ENCODE measurements at regions not wholly inside any gene's neighbourhood (a gene's known extent, or its start where the extent isn't known, plus 50 kb on each side); places are given as distances from the start of the nearest gene placed in this dataset.

- Histone ChIP-seq H3K36me3 (ENCODE audit: control insufficient read depth in 1 of 2, insufficient read depth in 2 of 2, low read depth in 1 of 2, low read length in 2 of 2) (no peaks in the 10 kb centered on the region), H3K23ac (ENCODE audit: low read length in 2 of 2) (no peak overlapping the region), H3K79me1 (replicated peaks; ENCODE audit: low read length, poor library complexity, severe bottlenecking) (no peaks in the 10 kb centered on the region), H2AFZ (ENCODE audit: low read depth, low read length) (no peak overlapping the region), H2AK5ac (ENCODE audit: low read length, severe bottlenecking) (no peak overlapping the region), H3K18ac (ENCODE audit: low read depth in 1 of 2, low read length in 2 of 2) (no peak overlapping the region), H3K4me1 (ENCODE audit: control insufficient read depth, insufficient read depth, low read depth, low read length) (peaks cover 8% of the 10 kb centered on the region), H4K91ac (ENCODE audit: low read length) (no peak overlapping the region), H3K27ac (ENCODE audit: low read length, poor library complexity, severe bottlenecking) (peak overlapping the region; percentile 6), H2BK120ac (ENCODE audit: low read depth, low read length) (no peak overlapping the region), H3K9ac (ENCODE audit: low read length) (no peak overlapping the region), H2BK5ac (ENCODE audit: low read depth, low read length, poor library complexity, severe bottlenecking) (no peak overlapping the region), H3K4ac (ENCODE audit: low read depth in 1 of 2, low read length in 2 of 2) (no peak overlapping the region), H3K4me2 (ENCODE audit: low read length, poor library complexity, severe bottlenecking) (no peak overlapping the region), H2BK12ac (ENCODE audit: low read length in 2 of 2) (no peak overlapping the region), H3K9me3 (ENCODE audit: control insufficient read depth, low read length) (no peaks in the 10 kb centered on the region), H2BK15ac (ENCODE audit: low read depth, poor library complexity, severe bottlenecking) (no peak overlapping the region), H4K8ac (ENCODE audit: low read length) (no peak overlapping the region), H3K14ac (ENCODE audit: low read length in 2 of 2) (peak overlapping the region in 1 of 2 experiments; percentile 23), H3K4me3 (ENCODE audit: insufficient read depth in 1 of 2, low read depth in 1 of 2, low read length in 2 of 2) (no peak overlapping the region), H3K27me3 (ENCODE audit: control insufficient read depth in 1 of 2, insufficient read depth in 1 of 2, low read length in 2 of 2) (peaks cover 0 to 7% of the 10 kb centered on the region in 2 experiments)
- 69% methylated on average over 5 of the region's 5 CpGs for WGBS
- no peak for DNase-seq
These were observed 199.5 kb upstream of the UGT8 start for GRCh38 chr4:114399105-114399504.

- WGBS, result no CpG with 5 or more reads among the region's 1 CpG
- DNase-seq, result no peak
- no peak overlapping the region for H3K18ac ChIP-seq (ENCODE audit: low read depth in 1 of 2, low read length in 2 of 2)
- no peak overlapping the region for H2BK5ac ChIP-seq (ENCODE audit: low read depth, low read length, poor library complexity, severe bottlenecking)
- H4K8ac ChIP-seq (ENCODE audit: low read length), result no peak overlapping the region
- no peak overlapping the region for H3K9ac ChIP-seq (ENCODE audit: low read length)
- no peak overlapping the region for H4K91ac ChIP-seq (ENCODE audit: low read length)
- no peaks in the 10 kb centered on the region for H3K9me3 ChIP-seq (ENCODE audit: control insufficient read depth, low read length)
- H3K27ac ChIP-seq (ENCODE audit: low read length, poor library complexity, severe bottlenecking), result no peak overlapping the region
- no peak overlapping the region for H2BK120ac ChIP-seq (ENCODE audit: low read depth, low read length)
- H3K4me2 ChIP-seq (ENCODE audit: low read length, poor library complexity, severe bottlenecking), result no peak overlapping the region
- no peak overlapping the region for H3K4ac ChIP-seq (ENCODE audit: low read depth in 1 of 2, low read length in 2 of 2)
- H3K27me3 ChIP-seq (ENCODE audit: control insufficient read depth in 1 of 2, insufficient read depth in 1 of 2, low read length in 2 of 2), result peaks cover 0 to 9% of the 10 kb centered on the region in 2 experiments
- H2BK15ac ChIP-seq (ENCODE audit: low read depth, poor library complexity, severe bottlenecking), result no peak overlapping the region
- no peak overlapping the region for H3K14ac ChIP-seq (ENCODE audit: low read length in 2 of 2)
- H3K4me3 ChIP-seq (ENCODE audit: insufficient read depth in 1 of 2, low read depth in 1 of 2, low read length in 2 of 2), result no peak overlapping the region
- H2BK12ac ChIP-seq (ENCODE audit: low read length in 2 of 2), result no peak overlapping the region
- peaks cover 8% of the 10 kb centered on the region for H3K4me1 ChIP-seq (ENCODE audit: control insufficient read depth, insufficient read depth, low read depth, low read length)
- no peaks in the 10 kb centered on the region for H3K36me3 ChIP-seq (ENCODE audit: control insufficient read depth in 1 of 2, insufficient read depth in 2 of 2, low read depth in 1 of 2, low read length in 2 of 2)
- H2AK5ac ChIP-seq (ENCODE audit: low read length, severe bottlenecking), result no peak overlapping the region
- H3K23ac ChIP-seq (ENCODE audit: low read length in 2 of 2), result no peak overlapping the region
- H2AFZ ChIP-seq (ENCODE audit: low read depth, low read length), result no peak overlapping the region
- no peaks in the 10 kb centered on the region for H3K79me1 ChIP-seq (replicated peaks; ENCODE audit: low read length, poor library complexity, severe bottlenecking)
These were observed 198.1 kb upstream of the UGT8 start for GRCh38 chr4:114400531-114400930.

GRCh38 chr4:114401483-114401882, 197.1 kb upstream of the UGT8 start:
- H3K9me3 ChIP-seq (ENCODE audit: control insufficient read depth, low read length), result no peaks in the 10 kb centered on the region
- WGBS, result 43% methylated on average over 2 of the region's 2 CpGs
- H3K27me3 ChIP-seq (ENCODE audit: control insufficient read depth in 1 of 2, insufficient read depth in 1 of 2, low read length in 2 of 2), result peaks cover 0 to 8% of the 10 kb centered on the region in 2 experiments
- no peak overlapping the region for H3K4me3 ChIP-seq (ENCODE audit: insufficient read depth in 1 of 2, low read depth in 1 of 2, low read length in 2 of 2)
- H4K91ac ChIP-seq (ENCODE audit: low read length), result no peak overlapping the region
- H2BK5ac ChIP-seq (ENCODE audit: low read depth, low read length, poor library complexity, severe bottlenecking), result no peak overlapping the region
- H3K18ac ChIP-seq (ENCODE audit: low read depth in 1 of 2, low read length in 2 of 2), result no peak overlapping the region
- no peaks in the 10 kb centered on the region for H3K36me3 ChIP-seq (ENCODE audit: control insufficient read depth in 1 of 2, insufficient read depth in 2 of 2, low read depth in 1 of 2, low read length in 2 of 2)
- no peak overlapping the region for H2BK15ac ChIP-seq (ENCODE audit: low read depth, poor library complexity, severe bottlenecking)
- H3K14ac ChIP-seq (ENCODE audit: low read length in 2 of 2), result no peak overlapping the region
- H2BK12ac ChIP-seq (ENCODE audit: low read length in 2 of 2), result no peak overlapping the region
- H3K4ac ChIP-seq (ENCODE audit: low read depth in 1 of 2, low read length in 2 of 2), result no peak overlapping the region
- no peak overlapping the region for H3K9ac ChIP-seq (ENCODE audit: low read length)
- no peak overlapping the region for H3K23ac ChIP-seq (ENCODE audit: low read length in 2 of 2)
- no peak for DNase-seq
- H2AFZ ChIP-seq (ENCODE audit: low read depth, low read length), result no peak overlapping the region
- H3K79me1 ChIP-seq (replicated peaks; ENCODE audit: low read length, poor library complexity, severe bottlenecking), result no peaks in the 10 kb centered on the region
- no peak overlapping the region for H3K4me2 ChIP-seq (ENCODE audit: low read length, poor library complexity, severe bottlenecking)
- H2AK5ac ChIP-seq (ENCODE audit: low read length, severe bottlenecking), result no peak overlapping the region
- H3K4me1 ChIP-seq (ENCODE audit: control insufficient read depth, insufficient read depth, low read depth, low read length), result peaks cover 8% of the 10 kb centered on the region
- H4K8ac ChIP-seq (ENCODE audit: low read length), result no peak overlapping the region
- H2BK120ac ChIP-seq (ENCODE audit: low read depth, low read length), result no peak overlapping the region
- H3K27ac ChIP-seq (ENCODE audit: low read length, poor library complexity, severe bottlenecking), result no peak overlapping the region

GRCh38 chr4:114417214-114417613, 181.4 kb upstream of the UGT8 start:
- H3K36me3 ChIP-seq (ENCODE audit: control insufficient read depth in 1 of 2, insufficient read depth in 2 of 2, low read depth in 1 of 2, low read length in 2 of 2), result no peaks in the 10 kb centered on the region
- H3K23ac ChIP-seq (ENCODE audit: low read length in 2 of 2), result no peak overlapping the region
- no peak overlapping the region for H3K27ac ChIP-seq (ENCODE audit: low read length, poor library complexity, severe bottlenecking)
- no peak overlapping the region for H2BK15ac ChIP-seq (ENCODE audit: low read depth, poor library complexity, severe bottlenecking)
- no peak overlapping the region for H3K9ac ChIP-seq (ENCODE audit: low read length)
- H2BK120ac ChIP-seq (ENCODE audit: low read depth, low read length), result no peak overlapping the region
- H3K18ac ChIP-seq (ENCODE audit: low read depth in 1 of 2, low read length in 2 of 2), result no peak overlapping the region
- DNase-seq, result no peak
- no peaks in the 10 kb centered on the region for H3K9me3 ChIP-seq (ENCODE audit: control insufficient read depth, low read length)
- H2BK5ac ChIP-seq (ENCODE audit: low read depth, low read length, poor library complexity, severe bottlenecking), result no peak overlapping the region
- H2AFZ ChIP-seq (ENCODE audit: low read depth, low read length), result no peak overlapping the region
- no peak overlapping the region for H2BK12ac ChIP-seq (ENCODE audit: low read length in 2 of 2)
- no peak overlapping the region for H2AK5ac ChIP-seq (ENCODE audit: low read length, severe bottlenecking)
- no peak overlapping the region for H3K4me2 ChIP-seq (ENCODE audit: low read length, poor library complexity, severe bottlenecking)
- no peaks in the 10 kb centered on the region for H3K4me1 ChIP-seq (ENCODE audit: control insufficient read depth, insufficient read depth, low read depth, low read length)
- WGBS, result no CpG with 5 or more reads among the region's 1 CpG
- no peak overlapping the region for H4K8ac ChIP-seq (ENCODE audit: low read length)
- no peak overlapping the region for H4K91ac ChIP-seq (ENCODE audit: low read length)
- H3K27me3 ChIP-seq (ENCODE audit: control insufficient read depth in 1 of 2, insufficient read depth in 1 of 2, low read length in 2 of 2), result no peaks in the 10 kb centered on the region
- no peaks in the 10 kb centered on the region for H3K79me1 ChIP-seq (replicated peaks; ENCODE audit: low read length, poor library complexity, severe bottlenecking)
- no peak overlapping the region for H3K4ac ChIP-seq (ENCODE audit: low read depth in 1 of 2, low read length in 2 of 2)
- H3K14ac ChIP-seq (ENCODE audit: low read length in 2 of 2), result no peak overlapping the region
- H3K4me3 ChIP-seq (ENCODE audit: insufficient read depth in 1 of 2, low read depth in 1 of 2, low read length in 2 of 2), result no peak overlapping the region

Measured in mesenchymal stem cell (in vitro differentiated cells and primary cell).